HG03457 (cell line): ENCODE measurements at regions not wholly inside any gene's neighbourhood (a gene's known extent, or its start where the extent isn't known, plus 50 kb on each side); places are given as distances from the start of the nearest gene placed in this dataset.
"Not testable (repeated sequence)": the region's sequence is repeated elsewhere in the genome, so short reads cannot be mapped to it uniquely, and the experiment has no call there.

Source experiments
- ATAC-seq: cut with Tn5 transposase; IDR thresholded peaks from one replicate; pipeline ENCODE4 v1.9.1; 2021; ENCODE audit warnings: moderate number of reproducible peaks; ENCODE audit not compliant: unreplicated experiment

- ATAC-seq: no peak
Observed at GRCh38 chr5:92946546-92946945, 634.5 kb downstream of the NR2F1-AS1 start.

- no peak for ATAC-seq
Observed at GRCh38 chr5:92945605-92946097, 635.4 kb downstream of the NR2F1-AS1 start.

GRCh38 chr5:92944903-92945604 is 636.0 kb downstream of the NR2F1-AS1 start:
- no peak for ATAC-seq

- no peak for ATAC-seq
Observed at GRCh38 chr5:92944337-92944736, 636.7 kb downstream of the NR2F1-AS1 start.

GRCh38 chr5:92942762-92943161 is 638.3 kb downstream of the NR2F1-AS1 start:
- ATAC-seq: no peak

- no peak for ATAC-seq
Observed at GRCh38 chr5:92941806-92942205, 639.2 kb downstream of the NR2F1-AS1 start.

- no peak for ATAC-seq
Observed at GRCh38 chr5:92939428-92939827, 641.6 kb downstream of the NR2F1-AS1 start.

- not testable (repeated sequence) for ATAC-seq
Observed at GRCh38 chr5:92937396-92937795, 643.6 kb downstream of the NR2F1-AS1 start.

- no peak for ATAC-seq
Observed at GRCh38 chr5:92930057-92930456, 651.0 kb downstream of the NR2F1-AS1 start.

- no peak for ATAC-seq
Observed at GRCh38 chr5:92927291-92927778, 653.7 kb downstream of the NR2F1-AS1 start.

GRCh38 chr5:92923885-92924284 is 657.1 kb downstream of the NR2F1-AS1 start:
- ATAC-seq: no peak

- no peak for ATAC-seq
Observed at GRCh38 chr5:92922231-92922967, 658.6 kb downstream of the NR2F1-AS1 start.

- ATAC-seq: no peak
Observed at GRCh38 chr5:92917044-92917443, 664.0 kb downstream of the NR2F1-AS1 start.

- ATAC-seq: no peak
Observed at GRCh38 chr5:92916036-92916435, 665.0 kb downstream of the NR2F1-AS1 start.

- no peak for ATAC-seq
Observed at GRCh38 chr5:92912283-92912682, 668.7 kb downstream of the NR2F1-AS1 start.

- ATAC-seq: no peak
Observed at GRCh38 chr5:92911851-92912250, 669.2 kb downstream of the NR2F1-AS1 start.

GRCh38 chr5:92911293-92911692 is 669.7 kb downstream of the NR2F1-AS1 start:
- ATAC-seq: no peak

- ATAC-seq: no peak
Observed at GRCh38 chr5:92909602-92909962, 671.4 kb downstream of the NR2F1-AS1 start.

GRCh38 chr5:92908952-92909601 is 671.9 kb downstream of the NR2F1-AS1 start:
- no peak for ATAC-seq

GRCh38 chr5:92907938-92908606 is 672.9 kb downstream of the NR2F1-AS1 start:
- ATAC-seq: no peak

- no peak for ATAC-seq
Observed at GRCh38 chr5:92906798-92907376, 674.1 kb downstream of the NR2F1-AS1 start.
